ENCODE measurements at regions not wholly inside any gene's neighbourhood (a gene's known extent, or its start where the extent isn't known, plus 50 kb on each side); places are given as distances from the start of the nearest gene placed in this dataset.

GRCh38 chr16:8310323-8310722, 280.0 kb downstream of the TMEM114 start:
- H3K27ac ChIP-seq (replicated peaks in 1 of 4), result no peak overlapping the region
- no peak overlapping the region for H3K4me3 ChIP-seq
- H3K4me1 ChIP-seq, result no peaks in the 10 kb centered on the region
- intact Hi-C loops (cut with DNase I), result no loop called here
- no peaks in the 10 kb centered on the region for H3K27me3 ChIP-seq
- H3K36me3 ChIP-seq, result no peaks in the 10 kb centered on the region
- no peak for DNase-seq (ENCODE audit: extremely low spot score)
- 40% methylated on average over 6 of the region's 6 CpGs for WGBS
- TF ChIP-seq EP300 (IDR thresholded peaks at IDR 0.05), result no peak
- TF ChIP-seq POLR2A (IDR thresholded peaks at IDR 0.05; ENCODE audit: low read depth), result no peak
- TF ChIP-seq POLR2AphosphoS5 (IDR thresholded peaks at IDR 0.05), result no peak
- no peak for TF ChIP-seq CTCF (IDR thresholded peaks at IDR 0.05)
- H3K9me3 ChIP-seq, result peaks cover 0 to 15% (median 12%) of the 10 kb centered on the region in 4 donors

- H3K9me3 ChIP-seq, result peaks cover 0 to 15% (median 12%) of the 10 kb centered on the region in 4 donors
- H3K27me3 ChIP-seq, result no peaks in the 10 kb centered on the region
- H3K4me3 ChIP-seq, result no peak overlapping the region
- intact Hi-C loops (cut with DNase I), result no loop called here
- WGBS, result 81% methylated on average over 3 of the region's 3 CpGs
- H3K27ac ChIP-seq (replicated peaks in 1 of 4), result no peak overlapping the region
- no peaks in the 10 kb centered on the region for H3K4me1 ChIP-seq
- no peaks in the 10 kb centered on the region for H3K36me3 ChIP-seq
- DNase-seq (ENCODE audit: extremely low spot score), result no peak
- TF ChIP-seq POLR2A (IDR thresholded peaks at IDR 0.05; ENCODE audit: low read depth) (no peak), POLR2AphosphoS5 (IDR thresholded peaks at IDR 0.05) (no peak), EP300 (IDR thresholded peaks at IDR 0.05) (no peak), CTCF (IDR thresholded peaks at IDR 0.05) (no peak)
Measured at GRCh38 chr16:8305201-8305600, 285.1 kb downstream of the TMEM114 start.

- Histone ChIP-seq H3K27ac (replicated peaks in 1 of 4) (no peak overlapping the region), H3K36me3 (no peaks in the 10 kb centered on the region), H3K9me3 (peaks cover 0 to 6% (median 0%) of the 10 kb centered on the region in 4 donors), H3K27me3 (no peaks in the 10 kb centered on the region), H3K4me1 (no peaks in the 10 kb centered on the region), H3K4me3 (no peak overlapping the region)
- TF ChIP-seq POLR2AphosphoS5 (IDR thresholded peaks at IDR 0.05) (no peak), CTCF (IDR thresholded peaks at IDR 0.05) (no peak), EP300 (IDR thresholded peaks at IDR 0.05) (no peak), POLR2A (IDR thresholded peaks at IDR 0.05; ENCODE audit: low read depth) (no peak)
- intact Hi-C loops (cut with DNase I), result no loop called here
- WGBS, result 82% methylated on average over 5 of the region's 5 CpGs
- no peak for DNase-seq (ENCODE audit: extremely low spot score)
Measured at GRCh38 chr16:8299635-8300034, 290.7 kb downstream of the TMEM114 start.

GRCh38 chr16:8295513-8296237, 294.6 kb downstream of the TMEM114 start:
- intact Hi-C loops (cut with DNase I), result no loop called here

More at GRCh38 chr16:8295513-8296237, 294.6 kb downstream of the TMEM114 start:
- Histone ChIP-seq H3K4me1 (no peaks in the 10 kb centered on the region), H3K4me3 (no peak overlapping the region), H3K27me3 (no peaks in the 10 kb centered on the region), H3K9me3 (peaks cover 0 to 6% (median 0%) of the 10 kb centered on the region in 4 donors), H3K36me3 (no peaks in the 10 kb centered on the region), H3K27ac (replicated peaks in 1 of 4) (no peak overlapping the region)
- WGBS, result 82% methylated on average over 11 of the region's 11 CpGs
- no peak for TF ChIP-seq CTCF (IDR thresholded peaks at IDR 0.05)
- TF ChIP-seq EP300 (IDR thresholded peaks at IDR 0.05), result no peak
- DNase-seq (ENCODE audit: extremely low spot score), result no peak

Data from esophagus muscularis mucosa (tissue), 4 donors.